Thyroid gland (tissue), 4 donors: ENCODE measurements at regions not wholly inside any gene's neighbourhood (a gene's known extent, or its start where the extent isn't known, plus 50 kb on each side); places are given as distances from the start of the nearest gene placed in this dataset.

Experiments
- POLR2A ChIP-seq, 2 donors: fragments of 450-650 bp; IDR thresholded peaks; one replicate each; pipeline ENCODE4 v1.6.1; 2017; ENCODE audit warnings: antibody characterized with exemption in 2 of 2, mild to moderate bottlenecking in 2 of 2, moderate library complexity in 1 of 2
- TF ChIP-seq, protein P1 (sequence below), 6 experiments: fragments of 200-600 bp in 3 of 6; fragments of 450-650 bp in 3 of 6; sonication (generic) in 3 of 6; IDR thresholded peaks; one replicate each; pipeline ENCODE4 v1.5.1; 2016 to 2019; ENCODE audit warnings: antibody characterized with exemption in 6 of 6, mild to moderate bottlenecking in 2 of 6, inconsistent platforms in 1 of 6, moderate library complexity in 1 of 6

- TF ChIP-seq, protein P1, sequence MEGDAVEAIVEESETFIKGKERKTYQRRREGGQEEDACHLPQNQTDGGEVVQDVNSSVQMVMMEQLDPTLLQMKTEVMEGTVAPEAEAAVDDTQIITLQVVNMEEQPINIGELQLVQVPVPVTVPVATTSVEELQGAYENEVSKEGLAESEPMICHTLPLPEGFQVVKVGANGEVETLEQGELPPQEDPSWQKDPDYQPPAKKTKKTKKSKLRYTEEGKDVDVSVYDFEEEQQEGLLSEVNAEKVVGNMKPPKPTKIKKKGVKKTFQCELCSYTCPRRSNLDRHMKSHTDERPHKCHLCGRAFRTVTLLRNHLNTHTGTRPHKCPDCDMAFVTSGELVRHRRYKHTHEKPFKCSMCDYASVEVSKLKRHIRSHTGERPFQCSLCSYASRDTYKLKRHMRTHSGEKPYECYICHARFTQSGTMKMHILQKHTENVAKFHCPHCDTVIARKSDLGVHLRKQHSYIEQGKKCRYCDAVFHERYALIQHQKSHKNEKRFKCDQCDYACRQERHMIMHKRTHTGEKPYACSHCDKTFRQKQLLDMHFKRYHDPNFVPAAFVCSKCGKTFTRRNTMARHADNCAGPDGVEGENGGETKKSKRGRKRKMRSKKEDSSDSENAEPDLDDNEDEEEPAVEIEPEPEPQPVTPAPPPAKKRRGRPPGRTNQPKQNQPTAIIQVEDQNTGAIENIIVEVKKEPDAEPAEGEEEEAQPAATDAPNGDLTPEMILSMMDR (IDR thresholded peaks at IDR 0.05): no peak
- no peak for TF ChIP-seq POLR2A (IDR thresholded peaks at IDR 0.05)
Observed at GRCh38 chr3:181985386-181985785, 273.7 kb downstream of the SOX2 start.
